Endothelial cell of umbilical vein (primary cell): ENCODE measurements at regions not wholly inside any gene's neighbourhood (a gene's known extent, or its start where the extent isn't known, plus 50 kb on each side); places are given as distances from the start of the nearest gene placed in this dataset.

ENCODE experiments used
- BruUV-seq: library from RNA; stranded (reverse); fragments of 400-500 nt; replicated peaks from 2 replicates; lab custom pipeline; 2021; lab: Mats Ljungman, UMichigan
- CTCF ChIA-PET: fragments of 300-600, 350-600 bp; sonication (Branson Sonifier 250); formaldehyde crosslinking; loops from one replicate; lab custom pipeline; 2021; ENCODE audit warnings: antibody characterized with exemption, inconsistent platforms; lab: Charles Lee
- POLR2A ChIA-PET: fragments of 300-600, 350-600 bp; sonication (Branson Sonifier 250); formaldehyde crosslinking; loops from one replicate; lab custom pipeline; 2021; ENCODE audit warnings: antibody characterized with exemption, inconsistent platforms; lab: Charles Lee
- DNase-seq: peaks from one replicate; pipeline ENCODE4 v3.0.0-alpha.2; 2011; ENCODE audit warnings: low read depth, low spot score
- FAIRE-seq: peaks from 2 replicates; lab custom pipeline; 2011; peaks lifted over from hg19 to GRCh38; lab: Jason Lieb, UNC
- H2AFZ ChIP-seq: 2 replicates; pipeline ENCODE4 v1.6.0; 2012; ENCODE audit warnings: low read depth, low read length, control low read depth, inconsistent platforms
- H3K27ac ChIP-seq: 2 replicates; pipeline ENCODE4 v1.5.1; 2011; ENCODE audit warnings: low read depth, mild to moderate bottlenecking, control low read depth, low read length, moderate library complexity; ENCODE audit not compliant: insufficient read depth
- H3K27me3 ChIP-seq, 2 experiments: 2 replicates each; pipeline versions ENCODE4 v1.6.0 to v1.6.1; 2011; ENCODE audit warnings: low read length in 2 of 2, mixed read lengths in 1 of 2; ENCODE audit not compliant: control insufficient read depth in 2 of 2, insufficient read depth in 2 of 2
- H3K36me3 ChIP-seq, 2 experiments: 2 replicates in 1 of 2; 3 replicates in 1 of 2; pipeline ENCODE4 v1.5.1; 2011; ENCODE audit warnings: low read length in 2 of 2, mild to moderate bottlenecking in 1 of 2, moderate library complexity in 1 of 2; ENCODE audit not compliant: control insufficient read depth in 2 of 2, insufficient read depth in 2 of 2; ENCODE audit errors: extremely low read depth in 1 of 2
- H3K4me1 ChIP-seq: 3 replicates; pipeline ENCODE4 v1.5.1; 2011; ENCODE audit warnings: mild to moderate bottlenecking, low read length; ENCODE audit not compliant: control insufficient read depth, insufficient read depth; ENCODE audit errors: extremely low read depth
- H3K4me2 ChIP-seq: 2 replicates; pipeline ENCODE4 v1.6.1; 2011; ENCODE audit warnings: low read length, control low read depth, mixed read lengths; ENCODE audit not compliant: insufficient read depth
- H3K4me3 ChIP-seq, 3 experiments: fragments of 200-600 bp in 1 of 3; sonication (generic), shearing (Covaris generic) in 1 of 3; replicated peaks in 1 of 3; 2 replicates each; pipeline ENCODE4 v1.5.1; 2011 to 2016; ENCODE audit warnings: control low read depth in 3 of 3, low read length in 3 of 3, mild to moderate bottlenecking in 2 of 3, inconsistent platforms in 1 of 3, low read depth in 1 of 3, moderate library complexity in 1 of 3; ENCODE audit not compliant: insufficient read depth in 1 of 3
- H3K79me2 ChIP-seq: 2 replicates; pipeline ENCODE4 v1.6.0; 2012; ENCODE audit warnings: low read length, inconsistent platforms; ENCODE audit not compliant: control insufficient read depth, insufficient read depth
- H3K9ac ChIP-seq: replicated peaks from 2 replicates; pipeline ENCODE3; 2011; ENCODE audit warnings: low read length, control low read depth; ENCODE audit not compliant: insufficient read depth; ENCODE audit errors: extremely low read depth
- H3K9me1 ChIP-seq: replicated peaks from 3 replicates; pipeline ENCODE4 v1.6.0; 2011; ENCODE audit warnings: mild to moderate bottlenecking, low read length; ENCODE audit not compliant: control insufficient read depth, insufficient read depth; ENCODE audit errors: extremely low read depth
- H3K9me3 ChIP-seq: replicated peaks from 2 replicates; pipeline ENCODE4 v1.5.1; 2012; ENCODE audit warnings: low read length, inconsistent platforms; ENCODE audit not compliant: control insufficient read depth, insufficient read depth
- H4K20me1 ChIP-seq: replicated peaks from 2 replicates; pipeline ENCODE3; 2011; ENCODE audit warnings: mild to moderate bottlenecking, low read length; ENCODE audit not compliant: control insufficient read depth, insufficient read depth; ENCODE audit errors: extremely low read depth
- EZH2 ChIP-seq: IDR thresholded peaks from 2 replicates; pipeline ENCODE4 v1.6.1; 2012; ENCODE audit warnings: borderline replicate concordance, low read depth, mild to moderate bottlenecking, moderate library complexity, low read length, inconsistent platforms; ENCODE audit not compliant: severe bottlenecking
- FOS ChIP-seq: IDR thresholded peaks from 2 replicates; pipeline ENCODE4 v1.6.1; 2011; ENCODE audit warnings: mild to moderate bottlenecking, low read length, moderate library complexity, borderline replicate concordance; ENCODE audit not compliant: insufficient read depth
- GATA2 ChIP-seq: IDR thresholded peaks from 2 replicates; pipeline ENCODE4 v1.7.0; 2011; ENCODE audit warnings: low read depth, mild to moderate bottlenecking, moderate library complexity, mixed read lengths, low read length; ENCODE audit not compliant: insufficient read length, insufficient read depth
- JUN ChIP-seq: IDR thresholded peaks from 2 replicates; pipeline ENCODE4 v1.6.1; 2011; ENCODE audit warnings: borderline replicate concordance, low read depth; ENCODE audit not compliant: insufficient read length, insufficient read depth
- MYC ChIP-seq: IDR thresholded peaks from one replicate; pipeline ENCODE4 v1.6.1; 2011; ENCODE audit warnings: mild to moderate bottlenecking, low read depth, low read length
- POLR2A ChIP-seq: IDR thresholded peaks from 2 replicates; pipeline ENCODE4 v1.6.1; 2012; ENCODE audit warnings: low read depth, mild to moderate bottlenecking, control low read depth, low read length
- POLR2AphosphoS5 ChIP-seq: IDR thresholded peaks from 2 replicates; pipeline ENCODE4 v1.6.1; 2012; ENCODE audit warnings: low read depth, mild to moderate bottlenecking, control low read depth, low read length, moderate library complexity; ENCODE audit not compliant: insufficient read depth
- dilution Hi-C: fragments of 300-500 bp; cut with MboI; formaldehyde crosslinking; loops from one replicate; pipeline ENCODE4 v1.15.0; 2019; ENCODE audit warnings: low sequenced_read_pairs; ENCODE audit not compliant: extremely low pct_ligation_motif_present
- intact Hi-C: fragments of 100-400 bp; cut with micrococcal nuclease; formaldehyde crosslinking; loops from one replicate; pipeline ENCODE4 v1.10.0; 2022
- TF ChIP-seq, protein P1 (sequence below): IDR thresholded peaks from 2 replicates; pipeline ENCODE4 v1.6.1; 2011; ENCODE audit not compliant: insufficient read depth, insufficient read length
- TF ChIP-seq, protein P2 (sequence below), 2 donors: IDR thresholded peaks; 1 replicate in 1 of 2; 2 replicates in 1 of 2; pipeline ENCODE4 v1.5.1; 2011; ENCODE audit warnings: low read length in 2 of 2, mild to moderate bottlenecking in 2 of 2, moderate library complexity in 2 of 2, control low read depth in 1 of 2, inconsistent platforms in 1 of 2, low read depth in 1 of 2; ENCODE audit not compliant: insufficient read depth in 1 of 2; ENCODE audit errors: extremely low read depth in 1 of 2

DNA sequence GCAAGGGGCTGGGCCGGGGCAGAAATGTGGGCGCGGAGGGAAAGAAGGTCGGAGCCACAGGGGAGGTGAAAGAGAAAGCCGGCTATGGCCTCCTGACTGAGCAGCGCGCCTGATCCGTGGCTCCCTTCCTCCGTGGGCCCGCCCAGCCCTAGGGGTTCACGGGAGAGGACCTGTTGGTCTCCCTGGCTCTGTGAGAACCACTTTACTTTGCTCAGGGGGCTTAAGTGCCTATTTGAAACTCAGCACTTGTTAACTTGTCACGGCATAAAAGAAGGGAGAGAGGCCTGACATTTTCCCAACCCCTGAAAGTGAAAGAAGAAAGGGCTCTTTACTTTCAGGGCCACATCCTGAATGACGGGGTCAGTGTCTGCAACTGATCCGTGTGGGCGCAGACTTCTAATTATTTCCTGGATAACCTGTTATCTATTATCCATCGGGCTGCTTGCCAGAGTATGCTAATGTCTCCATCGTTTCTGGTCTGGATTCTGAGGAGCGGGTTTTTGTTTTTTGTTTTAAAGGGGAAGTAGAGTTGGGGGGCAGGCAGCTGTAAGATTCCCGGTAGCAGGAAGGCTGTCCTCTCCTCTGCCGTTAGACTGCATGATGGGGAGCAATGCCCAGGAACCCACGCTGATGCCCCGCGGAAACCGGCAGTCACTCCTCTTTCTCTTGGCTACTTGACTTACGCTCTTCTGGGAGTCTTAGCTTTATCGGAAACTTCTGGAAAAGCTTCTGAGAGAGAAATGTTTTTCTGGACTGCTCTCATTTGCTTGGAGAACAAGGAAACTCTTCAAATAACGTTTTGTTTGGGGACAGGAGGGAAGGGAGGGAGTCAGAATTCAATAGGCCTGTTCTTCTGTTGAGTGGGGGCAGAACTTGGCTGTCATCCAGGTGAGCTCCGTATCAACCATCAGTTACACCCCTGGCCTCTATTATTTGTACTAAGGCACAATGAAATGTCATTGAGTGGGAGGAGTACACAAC is 127.7 kb upstream of the MAX start:
- Histone ChIP-seq H3K9me1 (no peaks in the 10 kb centered on the region), H3K4me1 (peaks cover 17% of the 10 kb centered on the region), H3K27me3 (no peaks in the 10 kb centered on the region), H4K20me1 (no peaks in the 10 kb centered on the region), H3K4me2 (peak overlapping the region; percentile 92), H3K9me3 (no peaks in the 10 kb centered on the region), H3K4me3 (peak overlapping the region; percentile 14 to 65 (median 23)), H3K36me3 (no peaks in the 10 kb centered on the region), H2AFZ (peak overlapping the region; percentile 96), H3K27ac (peak overlapping the region; percentile 70), H3K9ac (peak overlapping the region; percentile 68), H3K79me2 (no peaks in the 10 kb centered on the region)
- intact Hi-C loops = loop anchor here (1.0 to 2.0 kb wide), 2 partner anchors 14 to 29 kb away; no protein-coding TSS in a partner anchor
- ChIA-PET CTCF (interaction anchor here (0.6 to 7.0 kb wide), 10 partner anchors 10 to 594 kb away, joined by 3 to 35 read pairs (median 4); partner anchors contain the start of gene FUT8), POLR2A (no interaction called here)
- TF ChIP-seq JUN = no peak
- no peak for TF ChIP-seq MYC
- peak; percentile 82 for TF ChIP-seq POLR2AphosphoS5
- TF ChIP-seq EZH2 = no peak
- TF ChIP-seq, protein P1, sequence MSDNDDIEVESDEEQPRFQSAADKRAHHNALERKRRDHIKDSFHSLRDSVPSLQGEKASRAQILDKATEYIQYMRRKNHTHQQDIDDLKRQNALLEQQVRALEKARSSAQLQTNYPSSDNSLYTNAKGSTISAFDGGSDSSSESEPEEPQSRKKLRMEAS = no peak
- no peak for TF ChIP-seq FOS
- TF ChIP-seq, protein P2, sequence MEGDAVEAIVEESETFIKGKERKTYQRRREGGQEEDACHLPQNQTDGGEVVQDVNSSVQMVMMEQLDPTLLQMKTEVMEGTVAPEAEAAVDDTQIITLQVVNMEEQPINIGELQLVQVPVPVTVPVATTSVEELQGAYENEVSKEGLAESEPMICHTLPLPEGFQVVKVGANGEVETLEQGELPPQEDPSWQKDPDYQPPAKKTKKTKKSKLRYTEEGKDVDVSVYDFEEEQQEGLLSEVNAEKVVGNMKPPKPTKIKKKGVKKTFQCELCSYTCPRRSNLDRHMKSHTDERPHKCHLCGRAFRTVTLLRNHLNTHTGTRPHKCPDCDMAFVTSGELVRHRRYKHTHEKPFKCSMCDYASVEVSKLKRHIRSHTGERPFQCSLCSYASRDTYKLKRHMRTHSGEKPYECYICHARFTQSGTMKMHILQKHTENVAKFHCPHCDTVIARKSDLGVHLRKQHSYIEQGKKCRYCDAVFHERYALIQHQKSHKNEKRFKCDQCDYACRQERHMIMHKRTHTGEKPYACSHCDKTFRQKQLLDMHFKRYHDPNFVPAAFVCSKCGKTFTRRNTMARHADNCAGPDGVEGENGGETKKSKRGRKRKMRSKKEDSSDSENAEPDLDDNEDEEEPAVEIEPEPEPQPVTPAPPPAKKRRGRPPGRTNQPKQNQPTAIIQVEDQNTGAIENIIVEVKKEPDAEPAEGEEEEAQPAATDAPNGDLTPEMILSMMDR (IDR thresholded peaks at IDR 0.05; ENCODE audit: extremely low read depth in 1 of 2, insufficient read depth in 1 of 2, low read depth in 1 of 2, low read length in 2 of 2) = no peak
- peak; percentile 89 for TF ChIP-seq GATA2
- TF ChIP-seq POLR2A = no peak
- no TSS peak for BruUV-seq
- peak; percentile 75 for DNase-seq
- dilution Hi-C loops = no loop called here
- peak; percentile 70 for FAIRE-seq
